Osteocyte (in vitro differentiated cells): ENCODE measurements at regions not wholly inside any gene's neighbourhood (a gene's known extent, or its start where the extent isn't known, plus 50 kb on each side); places are given as distances from the start of the nearest gene placed in this dataset.

Source experiments
- DNase-seq: peaks from one replicate; pipeline ENCODE4 v3.0.0; 2021; ENCODE audit warnings: mixed read lengths; ENCODE audit not compliant: unreplicated experiment; ENCODE audit errors: extremely low spot score
- H3K27ac Mint-ChIP-seq: one replicate; pipeline ENCODE4 v1.8.0; 2021; ENCODE audit warnings: mild to moderate bottlenecking, mixed read lengths; ENCODE audit not compliant: unreplicated experiment
- H3K27me3 Mint-ChIP-seq: one replicate; pipeline ENCODE4 v1.8.0; 2021; ENCODE audit warnings: mixed read lengths; ENCODE audit not compliant: unreplicated experiment
- H3K36me3 Mint-ChIP-seq: one replicate; pipeline ENCODE4 v1.8.0; 2021; ENCODE audit warnings: mixed read lengths; ENCODE audit not compliant: unreplicated experiment
- H3K4me1 Mint-ChIP-seq: one replicate; pipeline ENCODE4 v1.8.0; 2021; ENCODE audit warnings: mixed read lengths; ENCODE audit not compliant: unreplicated experiment
- H3K4me3 Mint-ChIP-seq: one replicate; pipeline ENCODE4 v1.8.0; 2021; ENCODE audit warnings: mild to moderate bottlenecking, moderate library complexity, mixed read lengths; ENCODE audit not compliant: unreplicated experiment
- H3K9me3 Mint-ChIP-seq: one replicate; pipeline ENCODE4 v1.8.0; 2021; ENCODE audit warnings: mixed read lengths; ENCODE audit not compliant: unreplicated experiment
- CTCF ChIP-seq: fragments of 200-600 bp; sonication (generic); IDR thresholded peaks from 2 replicates; pipeline ENCODE4 v1.5.0; 2021; ENCODE audit warnings: antibody characterized with exemption, mild to moderate bottlenecking, moderate library complexity

GRCh38 chr2:191556463-191556862, 121.5 kb upstream of the NABP1 start:
- Mint-ChIP-seq H3K27me3 (peaks cover 11% of the 10 kb centered on the region), H3K27ac (no peak overlapping the region), H3K4me1 (peaks cover 5% of the 10 kb centered on the region), H3K36me3 (no peaks in the 10 kb centered on the region), H3K9me3 (no peaks in the 10 kb centered on the region), H3K4me3 (no peak overlapping the region)
- DNase-seq, result no peak
- no peak for TF ChIP-seq CTCF

- Mint-ChIP-seq H3K27ac (no peak overlapping the region), H3K4me3 (no peak overlapping the region), H3K27me3 (peaks cover 15% of the 10 kb centered on the region), H3K4me1 (peaks cover 3% of the 10 kb centered on the region), H3K9me3 (no peaks in the 10 kb centered on the region), H3K36me3 (no peaks in the 10 kb centered on the region)
- no peak for TF ChIP-seq CTCF
- DNase-seq, result no peak
Observed at GRCh38 chr2:191557841-191558240, 120.1 kb upstream of the NABP1 start.

GRCh38 chr2:191559569-191559968, 118.4 kb upstream of the NABP1 start:
- Mint-ChIP-seq H3K27me3 (peaks cover 14% of the 10 kb centered on the region), H3K4me1 (peaks cover 3% of the 10 kb centered on the region), H3K36me3 (no peaks in the 10 kb centered on the region)

GRCh38 chr2:191560411-191560980, 117.4 kb upstream of the NABP1 start:
- H3K27me3 Mint-ChIP-seq, result peaks cover 21% of the 10 kb centered on the region
- no peaks in the 10 kb centered on the region for H3K9me3 Mint-ChIP-seq
- no peaks in the 10 kb centered on the region for H3K36me3 Mint-ChIP-seq
- no peak for DNase-seq
- no peak overlapping the region for H3K27ac Mint-ChIP-seq
- TF ChIP-seq CTCF, result no peak
- no peaks in the 10 kb centered on the region for H3K4me1 Mint-ChIP-seq
- no peak overlapping the region for H3K4me3 Mint-ChIP-seq

More at GRCh38 chr2:191559569-191559968, 118.4 kb upstream of the NABP1 start:
- no peak overlapping the region for H3K27ac Mint-ChIP-seq
- TF ChIP-seq CTCF, result no peak
- DNase-seq, result no peak
- no peaks in the 10 kb centered on the region for H3K9me3 Mint-ChIP-seq
- no peak overlapping the region for H3K4me3 Mint-ChIP-seq

DNA sequence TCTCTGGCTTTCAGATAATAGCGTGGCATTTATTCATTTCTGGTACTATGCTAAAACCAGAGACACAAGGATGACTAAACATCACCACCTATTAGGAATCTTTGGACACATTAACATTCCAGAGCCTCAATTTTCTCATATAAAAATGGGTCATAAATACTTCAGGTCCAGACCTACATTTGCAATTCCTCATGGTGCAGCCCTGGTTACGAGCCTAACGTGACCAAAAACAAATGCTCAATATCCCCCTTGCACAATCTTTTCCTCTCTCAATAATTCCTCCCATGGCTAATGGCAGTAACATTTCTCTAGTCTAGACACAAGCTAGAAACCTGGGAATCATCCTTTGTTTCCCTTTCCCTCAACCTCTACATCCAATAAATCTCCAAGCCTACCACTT, 112.8 kb upstream of the NABP1 start:
- Mint-ChIP-seq H3K9me3 (no peaks in the 10 kb centered on the region), H3K4me3 (no peak overlapping the region), H3K27ac (no peak overlapping the region), H3K4me1 (no peaks in the 10 kb centered on the region), H3K36me3 (no peaks in the 10 kb centered on the region), H3K27me3 (peaks cover 23% of the 10 kb centered on the region)
- no peak for TF ChIP-seq CTCF
- DNase-seq, result no peak
